Heart left ventricle (tissue), 13 donors: ENCODE measurements at regions not wholly inside any gene's neighbourhood (a gene's known extent, or its start where the extent isn't known, plus 50 kb on each side); places are given as distances from the start of the nearest gene placed in this dataset.

ENCODE experiments used
- CTCF ChIP-seq, 12 donors: fragments of 200-600 bp; sonication (generic) in 4 of 12; IDR thresholded peaks; one replicate each; pipeline versions ENCODE4 v1.5.0 to v1.8.0; 2018 to 2022; ENCODE audit warnings: antibody characterized with exemption in 12 of 12, mild to moderate bottlenecking in 5 of 12
- POLR2A ChIP-seq, 2 donors: fragments of 450-650 bp; IDR thresholded peaks; one replicate each; pipeline ENCODE4 v1.6.1; 2017; ENCODE audit warnings: antibody characterized with exemption in 2 of 2, mild to moderate bottlenecking in 2 of 2, moderate library complexity in 2 of 2
- donor health status: ischemic (EF 13 %, LVEDD 7.1; RV severe dilation, severe dysfunction).
- donor health status: DM: no; HTN: yes; CAD: no.
- donor health status: DM: no; HTN: no; CAD: no.
- donor health status: ischemic (EF 25% LVEDD 6.9; RV normal size, moderate dysfunction).
- donor health status: ischemic (EF 25% LVEDD 5.7; RV mildly dilated, moderate dysfunction).
- donor health status: ischemic (EF 35%, LVEDD 5.7; RV mildly dilated, moderate dysfunction).
- donor health status: nonischemic (EF 11% LVEDD 7.7; RV severe dilation, severe dysfunction).
- donor health status: DM: yes; HTN: yes; CAD: no.
- donor health status: PGD.
- donor health status: ischemic (EF 29% LVEDD 5.4; RV normal size, mild dysfunction).
- donor health status: nonischemic (EF 23%, LVEDD 6.1; RV moderate dilation, normal function).

DNA sequence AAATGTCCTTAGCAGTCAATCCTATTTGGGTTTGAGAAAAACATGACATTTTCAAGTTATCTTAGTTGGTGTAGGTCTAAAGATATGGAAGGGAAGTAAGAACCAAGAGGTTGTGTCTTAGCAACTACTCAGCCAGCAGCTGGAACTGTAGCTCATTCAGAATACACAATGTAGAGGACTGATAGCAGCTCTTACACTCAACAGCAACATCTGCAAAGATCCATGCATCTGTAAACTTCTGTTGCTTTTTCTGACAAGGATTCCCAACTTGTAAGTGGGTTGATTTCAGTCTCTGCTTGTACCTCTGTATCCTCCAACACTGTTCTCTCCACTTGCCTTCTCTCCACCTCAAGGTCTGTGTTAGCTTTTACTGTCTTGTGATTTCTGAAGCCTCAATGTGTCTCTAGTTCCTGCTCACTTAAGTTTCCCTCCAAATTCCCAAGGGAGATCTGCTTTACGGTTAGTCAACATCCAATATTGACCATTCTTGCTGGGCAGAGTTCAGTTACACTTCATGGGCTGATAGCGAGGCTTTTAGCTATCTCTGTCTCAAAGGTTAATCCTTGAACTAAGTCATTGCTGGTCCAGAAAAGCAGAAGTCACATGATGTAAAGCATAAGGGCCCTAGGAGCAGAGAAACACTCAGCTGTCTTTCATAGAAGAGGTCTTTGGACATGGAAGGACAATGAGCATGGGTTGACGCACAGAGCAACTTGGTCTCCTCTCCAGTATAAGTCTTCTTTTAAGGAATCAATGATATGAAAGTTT lies 71.6 kb upstream of the LGSN start:
- no peak for TF ChIP-seq CTCF (IDR thresholded peaks at IDR 0.05)
- TF ChIP-seq POLR2A (IDR thresholded peaks at IDR 0.05) = no peak
